Panc1 (cell line): ENCODE measurements at regions not wholly inside any gene's neighbourhood (a gene's known extent, or its start where the extent isn't known, plus 50 kb on each side); places are given as distances from the start of the nearest gene placed in this dataset.

Source experiments
- CTCF ChIP-seq: fragments of 450-650 bp; IDR thresholded peaks from 2 replicates; pipeline ENCODE4 v1.5.1; 2017; ENCODE audit warnings: mild to moderate bottlenecking
- POLR2AphosphoS5 ChIP-seq: IDR thresholded peaks from 2 replicates; pipeline ENCODE4 v1.6.1; 2012; ENCODE audit warnings: mild to moderate bottlenecking, low read depth, low read length, moderate library complexity
- REST ChIP-seq, 2 experiments: IDR thresholded peaks; 2 replicates each; pipeline ENCODE4 v1.6.1; 2011 to 2012; ENCODE audit warnings: low read depth in 2 of 2, control low read depth in 1 of 2, low read length in 1 of 2, mild to moderate bottlenecking in 1 of 2, moderate library complexity in 1 of 2; ENCODE audit not compliant: insufficient read depth in 1 of 2
- SIN3A ChIP-seq: IDR thresholded peaks from 2 replicates; pipeline ENCODE4 v1.6.1; 2012; ENCODE audit warnings: low read depth, mild to moderate bottlenecking, low read length, moderate library complexity, borderline replicate concordance; ENCODE audit not compliant: insufficient read depth
- TCF7L2 ChIP-seq: IDR thresholded peaks from 2 replicates; pipeline ENCODE4 v1.6.1; 2011; ENCODE audit warnings: mild to moderate bottlenecking, low read depth, low read length, inconsistent platforms

- TF ChIP-seq CTCF (no peak), REST (IDR thresholded peaks at IDR 0.05; ENCODE audit: insufficient read depth in 1 of 2, low read depth in 2 of 2, low read length in 1 of 2) (no peak), TCF7L2 (no peak), POLR2AphosphoS5 (no peak), SIN3A (no peak)
Observed at GRCh38 chr10:36003031-36003600, 361.0 kb upstream of the FZD8 start.
